HS-27A (cell line): ENCODE measurements at regions not wholly inside any gene's neighbourhood (a gene's known extent, or its start where the extent isn't known, plus 50 kb on each side); places are given as distances from the start of the nearest gene placed in this dataset.

Source experiments
- DNase-seq: peaks from one replicate; pipeline ENCODE4 v3.0.0-alpha.2; 2012; ENCODE audit warnings: low read depth, missing footprints

GRCh38 chr7:8937204-8937603 lies 503.8 kb downstream of the NXPH1 start:
- no peak for DNase-seq

GRCh38 chr7:8938044-8938805 lies 504.8 kb downstream of the NXPH1 start:
- no peak for DNase-seq

- no peak for DNase-seq
Measured at GRCh38 chr7:8939446-8939845, 506.0 kb downstream of the NXPH1 start.

GRCh38 chr7:8963722-8964121 lies 530.3 kb downstream of the NXPH1 start:
- no peak for DNase-seq

- DNase-seq, result no peak
Measured at GRCh38 chr7:8965177-8965576, 531.8 kb downstream of the NXPH1 start.

GRCh38 chr7:8973601-8974000 lies 540.2 kb downstream of the NXPH1 start:
- DNase-seq, result no peak

- DNase-seq, result no peak
Measured at GRCh38 chr7:8975681-8976080, 542.3 kb downstream of the NXPH1 start.

GRCh38 chr7:8982338-8982992 lies 549.1 kb downstream of the NXPH1 start:
- DNase-seq, result no peak

- DNase-seq, result no peak
Measured at GRCh38 chr7:8985255-8985654, 551.8 kb downstream of the NXPH1 start.

GRCh38 chr7:8988267-8988666 lies 554.9 kb downstream of the NXPH1 start:
- no peak for DNase-seq

- no peak for DNase-seq
Measured at GRCh38 chr7:8991159-8991558, 557.8 kb downstream of the NXPH1 start.

GRCh38 chr7:8998762-8999161 lies 565.4 kb downstream of the NXPH1 start:
- no peak for DNase-seq

GRCh38 chr7:9013940-9014339 lies 580.5 kb downstream of the NXPH1 start:
- no peak for DNase-seq

GRCh38 chr7:9017286-9017685 lies 583.9 kb downstream of the NXPH1 start:
- DNase-seq, result no peak

- no peak for DNase-seq
Measured at GRCh38 chr7:9022456-9022855, 589.0 kb downstream of the NXPH1 start.

- no peak for DNase-seq
Measured at GRCh38 chr7:9023675-9024294, 590.4 kb downstream of the NXPH1 start.

GRCh38 chr7:9026121-9026520 lies 592.7 kb downstream of the NXPH1 start:
- DNase-seq, result no peak

- no peak for DNase-seq
Measured at GRCh38 chr7:9028012-9028411, 594.6 kb downstream of the NXPH1 start.

- no peak for DNase-seq
Measured at GRCh38 chr7:9029681-9030530, 596.5 kb downstream of the NXPH1 start.

- no peak for DNase-seq
Measured at GRCh38 chr7:9030976-9031375, 597.6 kb downstream of the NXPH1 start.

GRCh38 chr7:9031386-9031785 lies 598.0 kb downstream of the NXPH1 start:
- DNase-seq, result no peak

GRCh38 chr7:9036080-9036479 lies 602.7 kb downstream of the NXPH1 start:
- DNase-seq, result no peak
